ENCODE measurements at regions not wholly inside any gene's neighbourhood (a gene's known extent, or its start where the extent isn't known, plus 50 kb on each side); places are given as distances from the start of the nearest gene placed in this dataset.

- TF ChIP-seq ZFX (IDR thresholded peaks at IDR 0.05; ENCODE audit: borderline replicate concordance) (no peak), CTCF (IDR thresholded peaks at IDR 0.05) (no peak)
- no peak overlapping the region for H3K27ac ChIP-seq
These were observed 94.3 kb downstream of the AXIN2 start for GRCh38 chr17:65467156-65467555.

- no peak overlapping the region for H3K27ac ChIP-seq
- TF ChIP-seq CTCF (IDR thresholded peaks at IDR 0.05) = no peak
- TF ChIP-seq ZFX (IDR thresholded peaks at IDR 0.05; ENCODE audit: borderline replicate concordance) = no peak
These were observed 94.9 kb downstream of the AXIN2 start for GRCh38 chr17:65466547-65466946.

- H3K27ac ChIP-seq = no peak overlapping the region
- TF ChIP-seq CTCF (IDR thresholded peaks at IDR 0.05) = no peak
- TF ChIP-seq ZFX (IDR thresholded peaks at IDR 0.05; ENCODE audit: borderline replicate concordance) = no peak
These were observed 98.2 kb downstream of the AXIN2 start for GRCh38 chr17:65463242-65463641.

- TF ChIP-seq ZFX (IDR thresholded peaks at IDR 0.05; ENCODE audit: borderline replicate concordance) (no peak), CTCF (IDR thresholded peaks at IDR 0.05) (no peak)
- H3K27ac ChIP-seq = no peak overlapping the region
These were observed 101.6 kb downstream of the AXIN2 start for GRCh38 chr17:65459677-65460347.

- no peak overlapping the region for H3K27ac ChIP-seq
- TF ChIP-seq ZFX (IDR thresholded peaks at IDR 0.05; ENCODE audit: borderline replicate concordance) (no peak), CTCF (IDR thresholded peaks at IDR 0.05) (no peak)
These were observed 103.7 kb downstream of the AXIN2 start for GRCh38 chr17:65457635-65458257.

GRCh38 chr17:65457183-65457582 is 104.3 kb downstream of the AXIN2 start:
- TF ChIP-seq ZFX (IDR thresholded peaks at IDR 0.05; ENCODE audit: borderline replicate concordance) (no peak), CTCF (IDR thresholded peaks at IDR 0.05) (no peak)

GRCh38 chr17:65456368-65457151 is 104.9 kb downstream of the AXIN2 start:
- TF ChIP-seq ZFX (IDR thresholded peaks at IDR 0.05; ENCODE audit: borderline replicate concordance) = no peak
- TF ChIP-seq CTCF (IDR thresholded peaks at IDR 0.05) = no peak
- H3K27ac ChIP-seq = no peak overlapping the region

More at GRCh38 chr17:65457183-65457582, 104.3 kb downstream of the AXIN2 start:
- no peak overlapping the region for H3K27ac ChIP-seq

Data from 22Rv1 (cell line).